Upper lobe of right lung (tissue), 1 donor: ENCODE measurements at regions not wholly inside any gene's neighbourhood (a gene's known extent, or its start where the extent isn't known, plus 50 kb on each side); places are given as distances from the start of the nearest gene placed in this dataset.

Experiments used
- ATAC-seq: fragments of 200-7000 bp; cut with Tn5 transposase; one replicate; pipeline ENCODE4 v1.9.1; 2020; ENCODE audit warnings: mild to moderate bottlenecking, moderate library complexity
- DNase-seq: peaks from one replicate; pipeline ENCODE4 v3.0.0-alpha.2; 2020
- H3K27ac ChIP-seq: fragments of 200-600 bp; one replicate; pipeline ENCODE4 v1.8.0; 2022
- H3K27me3 ChIP-seq: fragments of 200-600 bp; one replicate; pipeline ENCODE4 v1.8.0; 2022; ENCODE audit warnings: mild to moderate bottlenecking
- H3K36me3 ChIP-seq: fragments of 200-600 bp; one replicate; pipeline ENCODE4 v1.8.0; 2022
- H3K4me1 ChIP-seq: fragments of 200-600 bp; one replicate; pipeline ENCODE4 v1.8.0; 2022
- H3K4me3 ChIP-seq: fragments of 200-600 bp; one replicate; pipeline ENCODE4 v1.8.0; 2022; ENCODE audit warnings: mild to moderate bottlenecking
- H3K9me3 ChIP-seq: fragments of 200-600 bp; one replicate; pipeline ENCODE4 v1.8.0; 2022
- CTCF ChIP-seq: fragments of 200-600 bp; IDR thresholded peaks from one replicate; pipeline ENCODE4 v1.8.0; 2022; ENCODE audit warnings: antibody characterized with exemption
- intact Hi-C: fragments of 100-400 bp; cut with DNase I; formaldehyde crosslinking; loops from one replicate; pipeline ENCODE4 v1.11.0; 2022
- donor health status: DM: no; HTN: yes; CAD: no; lungs with severe emphysema.

GRCh38 chr6:25017486-25017885, 81.7 kb upstream of the RIPOR2 start:
- Histone ChIP-seq H3K9me3 (no peaks in the 10 kb centered on the region), H3K4me3 (no peak overlapping the region), H3K27ac (peak overlapping the region; percentile 72), H3K4me1 (peaks cover 16% of the 10 kb centered on the region), H3K27me3 (no peaks in the 10 kb centered on the region), H3K36me3 (no peaks in the 10 kb centered on the region)
- TF ChIP-seq CTCF: no peak
- ATAC-seq (peak; percentile 81), DNase-seq (no peak)
- intact Hi-C loops: no loop called here

- intact Hi-C loops: no loop called here
- ATAC-seq: peak; percentile 95
- Histone ChIP-seq H3K9me3 (no peaks in the 10 kb centered on the region), H3K27ac (peak overlapping the region; percentile 72), H3K27me3 (no peaks in the 10 kb centered on the region), H3K4me3 (no peak overlapping the region), H3K36me3 (no peaks in the 10 kb centered on the region), H3K4me1 (peaks cover 16% of the 10 kb centered on the region)
- TF ChIP-seq CTCF: peak; percentile 69
- peak; percentile 84 for DNase-seq
Measured at GRCh38 chr6:25017932-25018567, 82.3 kb upstream of the RIPOR2 start.

GRCh38 chr6:25018568-25018954, 82.8 kb upstream of the RIPOR2 start:
- H3K27me3 ChIP-seq: no peaks in the 10 kb centered on the region
- peaks cover 16% of the 10 kb centered on the region for H3K4me1 ChIP-seq
- no peak overlapping the region for H3K4me3 ChIP-seq
- intact Hi-C loops: no loop called here
- H3K36me3 ChIP-seq: no peaks in the 10 kb centered on the region
- DNase-seq (no peak), ATAC-seq (no peak)
- no peak for TF ChIP-seq CTCF
- H3K9me3 ChIP-seq: no peaks in the 10 kb centered on the region
- H3K27ac ChIP-seq: no peak overlapping the region

- no peaks in the 10 kb centered on the region for H3K27me3 ChIP-seq
- H3K4me1 ChIP-seq: peaks cover 13% of the 10 kb centered on the region
- no peak for DNase-seq
- no peak for TF ChIP-seq CTCF
- intact Hi-C loops: no loop called here
- no peak overlapping the region for H3K27ac ChIP-seq
- no peaks in the 10 kb centered on the region for H3K36me3 ChIP-seq
- no peak for ATAC-seq
- H3K9me3 ChIP-seq: no peaks in the 10 kb centered on the region
- no peak overlapping the region for H3K4me3 ChIP-seq
Measured at GRCh38 chr6:25022140-25022553, 86.4 kb upstream of the RIPOR2 start.

GRCh38 chr6:25023781-25024180, 88.0 kb upstream of the RIPOR2 start:
- intact Hi-C loops: no loop called here
- ATAC-seq: no peak
- H3K36me3 ChIP-seq: no peaks in the 10 kb centered on the region
- H3K4me3 ChIP-seq: no peak overlapping the region
- H3K27me3 ChIP-seq: no peaks in the 10 kb centered on the region
- TF ChIP-seq CTCF: no peak
- DNase-seq: no peak
- H3K9me3 ChIP-seq: no peaks in the 10 kb centered on the region
- peaks cover 6% of the 10 kb centered on the region for H3K4me1 ChIP-seq
- H3K27ac ChIP-seq: no peak overlapping the region

- no peak overlapping the region for H3K27ac ChIP-seq
- no peaks in the 10 kb centered on the region for H3K36me3 ChIP-seq
- TF ChIP-seq CTCF: no peak
- no peaks in the 10 kb centered on the region for H3K27me3 ChIP-seq
- H3K4me3 ChIP-seq: no peak overlapping the region
- H3K4me1 ChIP-seq: peaks cover 6% of the 10 kb centered on the region
- no peaks in the 10 kb centered on the region for H3K9me3 ChIP-seq
- DNase-seq (no peak), ATAC-seq (no peak)
- intact Hi-C loops: no loop called here
Measured at GRCh38 chr6:25024821-25025220, 89.1 kb upstream of the RIPOR2 start.
